SK-N-SH (cell line): ENCODE measurements at regions not wholly inside any gene's neighbourhood (a gene's known extent, or its start where the extent isn't known, plus 50 kb on each side); places are given as distances from the start of the nearest gene placed in this dataset.

ENCODE experiments used
- CTCF ChIA-PET: fragments of 300-600, 350-600 bp; formaldehyde crosslinking; extraction: SDS; loops from one replicate; lab custom pipeline; 2021; lab: Yijun Ruan, JAX
- POLR2A ChIA-PET: fragments of 350-600 bp; sonication (Branson Sonifier 250); formaldehyde crosslinking; extraction: SDS; loops from one replicate; lab custom pipeline; 2020; ENCODE audit warnings: antibody characterized with exemption, inconsistent platforms; lab: Yijun Ruan, JAX
- DNase-seq: peaks from one replicate; pipeline ENCODE4 v3.0.0; 2012
- H2AFZ ChIP-seq: fragments of 200-600 bp; sonication (generic); 2 replicates; pipeline ENCODE4 v1.8.1; 2016; ENCODE audit warnings: antibody characterized with exemption, mild to moderate bottlenecking, low read depth
- H3F3A ChIP-seq: fragments of 200-600 bp; sonication (generic); replicated peaks from 2 replicates; pipeline ENCODE3; 2016; ENCODE audit warnings: antibody characterized with exemption, mild to moderate bottlenecking; ENCODE audit not compliant: insufficient read depth
- H3K27ac ChIP-seq, 2 experiments: fragments of 200-500 bp in 1 of 2; fragments of 200-600 bp in 1 of 2; sonication (Bioruptor generic) in 1 of 2; sonication (generic), shearing (Covaris generic) in 1 of 2; 2 replicates each; pipeline versions ENCODE4 v1.5.1 to v1.6.1; 2014 to 2016; ENCODE audit warnings: low read depth in 2 of 2, inconsistent platforms in 1 of 2, low read length in 1 of 2, mild to moderate bottlenecking in 1 of 2, mixed read lengths in 1 of 2
- H3K27me3 ChIP-seq: fragments of 200-600 bp; sonication (generic), shearing (Covaris generic); 2 replicates; pipeline ENCODE4 v1.6.1; 2016; ENCODE audit warnings: mixed run types; ENCODE audit not compliant: insufficient read depth
- H3K36me3 ChIP-seq, 2 experiments: fragments of 200-500 bp in 1 of 2; fragments of 200-600 bp in 1 of 2; sonication (Bioruptor generic) in 1 of 2; sonication (generic) in 1 of 2; replicated peaks in 1 of 2; 2 replicates each; pipeline versions ENCODE3 to v1.5.1; 2014 to 2016; ENCODE audit warnings: low read length in 1 of 2, mild to moderate bottlenecking in 1 of 2; ENCODE audit not compliant: insufficient read depth in 2 of 2, control insufficient read depth in 1 of 2
- H3K4me1 ChIP-seq, 2 experiments: fragments of 200-500 bp in 1 of 2; fragments of 200-600 bp in 1 of 2; sonication (Bioruptor generic) in 1 of 2; sonication (generic), shearing (Covaris generic) in 1 of 2; 2 replicates each; pipeline versions ENCODE4 v1.5.1 to v1.6.1; 2014 to 2016; ENCODE audit warnings: low read depth in 1 of 2, low read length in 1 of 2, mixed run types in 1 of 2; ENCODE audit not compliant: insufficient read depth in 2 of 2, control insufficient read depth in 1 of 2
- H3K4me2 ChIP-seq: fragments of 200-600 bp; sonication (generic), shearing (Covaris generic); 2 replicates; pipeline ENCODE4 v1.6.1; 2017; ENCODE audit warnings: mixed run types
- H3K4me3 ChIP-seq, 2 experiments: fragments of 200-500 bp in 1 of 2; fragments of 200-600 bp in 1 of 2; sonication (Bioruptor generic) in 1 of 2; sonication (generic), shearing (Covaris generic) in 1 of 2; 2 replicates each; pipeline versions ENCODE4 v1.5.1 to v1.8.1; 2014 to 2016; ENCODE audit warnings: low read depth in 2 of 2, inconsistent platforms in 1 of 2, low read length in 1 of 2, mild to moderate bottlenecking in 1 of 2, mixed read lengths in 1 of 2, moderate library complexity in 1 of 2
- H3K79me2 ChIP-seq: fragments of 200-600 bp; sonication (generic); 2 replicates; pipeline ENCODE4 v1.8.1; 2017; ENCODE audit warnings: mild to moderate bottlenecking; ENCODE audit not compliant: insufficient read depth
- H3K9ac ChIP-seq: fragments of 200-600 bp; sonication (generic); 2 replicates; pipeline ENCODE4 v1.6.1; 2017; ENCODE audit warnings: mixed run types
- H3K9me2 ChIP-seq: fragments of 200-600 bp; sonication (generic); 2 replicates; pipeline ENCODE4 v1.6.1; 2017; ENCODE audit warnings: mixed run types
- H3K9me3 ChIP-seq: fragments of 200-600 bp; sonication (generic); 2 replicates; pipeline ENCODE4 v1.6.1; 2017; ENCODE audit warnings: mixed run types, mild to moderate bottlenecking, moderate library complexity
- H4K20me1 ChIP-seq: fragments of 200-600 bp; sonication (generic); 2 replicates; pipeline ENCODE4 v1.6.1; 2017; ENCODE audit warnings: mild to moderate bottlenecking, mixed run types; ENCODE audit not compliant: insufficient read depth
- GABPA ChIP-seq: IDR thresholded peaks from 2 replicates; pipeline ENCODE4 v1.4.0; 2012; ENCODE audit warnings: low read depth, mild to moderate bottlenecking
- SIN3A ChIP-seq: IDR thresholded peaks from 2 replicates; pipeline ENCODE4 v1.6.1; 2012; ENCODE audit warnings: low read depth, mild to moderate bottlenecking, low read length, moderate library complexity, borderline replicate concordance
- WGBS: methylation state at CpG from one replicate; pipeline ENCODE4 v1.1.6; 2017; ENCODE audit warnings: low lambda C conversion rate; 5-methylcytosine and 5-hydroxymethylcytosine counted together
- TF ChIP-seq, protein P1 (sequence below): fragments of 150-350 bp; IDR thresholded peaks from 2 replicates; pipeline ENCODE4 v1.6.1; 2017; ENCODE audit warnings: antibody characterized with exemption, low read length, low read depth, borderline replicate concordance

GRCh38 chr22:23369054-23369685, 188.9 kb downstream of the BCR start:
- 17% methylated on average over 5 of the region's 5 CpGs for WGBS
- no peaks in the 10 kb centered on the region for H3F3A ChIP-seq
- TF ChIP-seq, protein P1, sequence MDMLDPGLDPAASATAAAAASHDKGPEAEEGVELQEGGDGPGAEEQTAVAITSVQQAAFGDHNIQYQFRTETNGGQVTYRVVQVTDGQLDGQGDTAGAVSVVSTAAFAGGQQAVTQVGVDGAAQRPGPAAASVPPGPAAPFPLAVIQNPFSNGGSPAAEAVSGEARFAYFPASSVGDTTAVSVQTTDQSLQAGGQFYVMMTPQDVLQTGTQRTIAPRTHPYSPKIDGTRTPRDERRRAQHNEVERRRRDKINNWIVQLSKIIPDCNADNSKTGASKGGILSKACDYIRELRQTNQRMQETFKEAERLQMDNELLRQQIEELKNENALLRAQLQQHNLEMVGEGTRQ = no peak
- TF ChIP-seq SIN3A (no peak), GABPA (no peak)
- H3K4me2 ChIP-seq = no peak overlapping the region
- peaks cover 5% of the 10 kb centered on the region; the same call in 1 of the 2 replicates for H3K27me3 ChIP-seq
- no peak for DNase-seq
- H3K9me2 ChIP-seq = no peaks in the 10 kb centered on the region
- no peaks in the 10 kb centered on the region for H3K36me3 ChIP-seq
- ChIA-PET POLR2A (no interaction called here), CTCF (interaction anchor here (9.1 kb wide), 1 partner anchor 17 kb away, joined by 56 read pairs; no protein-coding TSS in a partner anchor)
- H3K9ac ChIP-seq = no peak overlapping the region
- H3K4me1 ChIP-seq = no peaks in the 10 kb centered on the region
- no peak overlapping the region for H3K27ac ChIP-seq
- no peak overlapping the region for H2AFZ ChIP-seq
- no peaks in the 10 kb centered on the region for H4K20me1 ChIP-seq
- H3K9me3 ChIP-seq = no peaks in the 10 kb centered on the region
- no peak overlapping the region for H3K4me3 ChIP-seq
- no peaks in the 10 kb centered on the region for H3K79me2 ChIP-seq
